CD4-positive, CD25-positive, alpha-beta regulatory T cell (primary cell): ENCODE measurements at regions not wholly inside any gene's neighbourhood (a gene's known extent, or its start where the extent isn't known, plus 50 kb on each side); places are given as distances from the start of the nearest gene placed in this dataset.

Experiments used
- ATAC-seq, 2 donors: fragments of 150-1000 bp; cut with Tn5 transposase; one replicate each; pipeline ENCODE4 v1.10.0; 2021; ENCODE audit warnings: low read depth in 2 of 2, moderate number of reproducible peaks in 2 of 2, moderate library complexity in 1 of 2
- DNase-seq, 3 donors: peaks; one replicate each; pipeline versions ENCODE4 v3.0.0 to v3.0.0-alpha.2; 2012 to 2022; ENCODE audit warnings: mixed read lengths in 1 of 3
- H3K27ac ChIP-seq: one replicate; pipeline ENCODE4 v1.7.0; 2013; ENCODE audit warnings: mild to moderate bottlenecking, low read length; ENCODE audit not compliant: insufficient read depth, poor library complexity, severe bottlenecking
- H3K27me3 ChIP-seq: one replicate; pipeline ENCODE4 v1.7.0; 2013; ENCODE audit warnings: low read length; ENCODE audit not compliant: control insufficient read depth, insufficient read depth
- H3K36me3 ChIP-seq: one replicate; pipeline ENCODE4 v1.7.0; 2013; ENCODE audit warnings: mild to moderate bottlenecking, low read length, moderate library complexity; ENCODE audit not compliant: control insufficient read depth, insufficient read depth
- H3K4me1 ChIP-seq: 2 replicates; pipeline ENCODE4 v1.7.0; 2013; ENCODE audit warnings: mild to moderate bottlenecking, low read length; ENCODE audit not compliant: insufficient read depth, control insufficient read depth, poor library complexity, severe bottlenecking
- H3K4me3 ChIP-seq: one replicate; pipeline ENCODE4 v1.7.0; 2013; ENCODE audit warnings: low read depth, mild to moderate bottlenecking, low read length, moderate library complexity
- H3K9me3 ChIP-seq, 2 experiments: 1 replicate in 1 of 2; 2 replicates in 1 of 2; pipeline ENCODE4 v1.7.0; 2013; ENCODE audit warnings: low read length in 2 of 2, mild to moderate bottlenecking in 1 of 2, moderate library complexity in 1 of 2; ENCODE audit not compliant: control insufficient read depth in 2 of 2
- H3K27ac Mint-ChIP-seq, 3 donors: one replicate each; pipeline ENCODE4 v1.8.0; 2020 to 2022; ENCODE audit warnings: mild to moderate bottlenecking in 3 of 3, mixed read lengths in 3 of 3, moderate library complexity in 2 of 3
- H3K27me3 Mint-ChIP-seq: one replicate; pipeline ENCODE4 v1.8.0; 2022; ENCODE audit warnings: mild to moderate bottlenecking, mixed read lengths
- H3K36me3 Mint-ChIP-seq: one replicate; pipeline ENCODE4 v1.8.0; 2020; ENCODE audit warnings: mixed read lengths
- H3K4me1 Mint-ChIP-seq, 4 donors: one replicate each; pipeline ENCODE4 v1.8.0; 2020 to 2022; ENCODE audit warnings: mixed read lengths in 4 of 4, mild to moderate bottlenecking in 1 of 4
- H3K4me3 Mint-ChIP-seq, 4 donors: one replicate each; pipeline ENCODE4 v1.8.0; 2020 to 2022; ENCODE audit warnings: mild to moderate bottlenecking in 4 of 4, mixed read lengths in 4 of 4, moderate library complexity in 3 of 4
- H3K9me3 Mint-ChIP-seq, 7 donors: one replicate each; pipeline ENCODE4 v1.8.0; 2020 to 2022; ENCODE audit warnings: mixed read lengths in 7 of 7, mild to moderate bottlenecking in 3 of 7, moderate library complexity in 2 of 7

- Mint-ChIP-seq H3K4me3 (no peak overlapping the region), H3K9me3 (peaks cover 0 to 22% (median 6%) of the 10 kb centered on the region in 7 donors), H3K4me1 (no peaks in the 10 kb centered on the region), H3K27ac (no peak overlapping the region), H3K27me3 (no peaks in the 10 kb centered on the region), H3K36me3 (no peaks in the 10 kb centered on the region)
- no peak for ATAC-seq
- H3K36me3 ChIP-seq: no peaks in the 10 kb centered on the region
- DNase-seq: no peak
- H3K9me3 ChIP-seq: no peaks in the 10 kb centered on the region
- H3K27ac ChIP-seq: no peak overlapping the region
- no peaks in the 10 kb centered on the region for H3K27me3 ChIP-seq
- no peak overlapping the region for H3K4me3 ChIP-seq
- no peaks in the 10 kb centered on the region for H3K4me1 ChIP-seq
These were observed 1028.3 kb upstream of the EYS start for GRCh38 chr6:66735106-66735890.

GRCh38 chr6:66731310-66731709 lies 1024.3 kb upstream of the EYS start:
- no peaks in the 10 kb centered on the region for H3K36me3 ChIP-seq
- H3K4me3 Mint-ChIP-seq: no peak overlapping the region
- H3K27me3 Mint-ChIP-seq: no peaks in the 10 kb centered on the region
- no peak overlapping the region for H3K4me3 ChIP-seq
- no peaks in the 10 kb centered on the region for H3K4me1 Mint-ChIP-seq
- no peaks in the 10 kb centered on the region for H3K36me3 Mint-ChIP-seq
- no peak overlapping the region for H3K27ac ChIP-seq
- peaks cover 0 to 4% of the 10 kb centered on the region in 2 experiments for H3K9me3 ChIP-seq
- ATAC-seq (no peak), DNase-seq (no peak)
- H3K27ac Mint-ChIP-seq: no peak overlapping the region
- H3K9me3 Mint-ChIP-seq: peaks cover 0 to 31% (median 11%) of the 10 kb centered on the region in 7 donors
- H3K27me3 ChIP-seq: no peaks in the 10 kb centered on the region
- no peaks in the 10 kb centered on the region for H3K4me1 ChIP-seq

GRCh38 chr6:66725670-66726069 lies 1018.6 kb upstream of the EYS start:
- peaks cover 2 to 4% of the 10 kb centered on the region in 2 experiments for H3K9me3 ChIP-seq
- H3K4me1 ChIP-seq: no peaks in the 10 kb centered on the region
- Mint-ChIP-seq H3K27me3 (no peaks in the 10 kb centered on the region), H3K36me3 (no peaks in the 10 kb centered on the region), H3K27ac (no peak overlapping the region), H3K4me1 (no peaks in the 10 kb centered on the region), H3K4me3 (no peak overlapping the region), H3K9me3 (peaks cover 0 to 35% (median 5%) of the 10 kb centered on the region in 7 donors)
- no peaks in the 10 kb centered on the region for H3K27me3 ChIP-seq
- no peaks in the 10 kb centered on the region for H3K36me3 ChIP-seq
- ATAC-seq: no peak
- no peak overlapping the region for H3K4me3 ChIP-seq
- no peak for DNase-seq
- H3K27ac ChIP-seq: no peak overlapping the region

GRCh38 chr6:66717801-66718200 lies 1010.8 kb upstream of the EYS start:
- Histone ChIP-seq H3K4me3 (no peak overlapping the region), H3K4me1 (no peaks in the 10 kb centered on the region), H3K27ac (no peak overlapping the region), H3K27me3 (no peaks in the 10 kb centered on the region), H3K36me3 (no peaks in the 10 kb centered on the region), H3K9me3 (no peaks in the 10 kb centered on the region)
- peaks cover 0 to 16% (median 7%) of the 10 kb centered on the region in 7 donors for H3K9me3 Mint-ChIP-seq
- no peaks in the 10 kb centered on the region for H3K36me3 Mint-ChIP-seq
- ATAC-seq (no peak), DNase-seq (no peak)
- H3K27ac Mint-ChIP-seq: no peak overlapping the region
- H3K4me1 Mint-ChIP-seq: no peaks in the 10 kb centered on the region
- H3K27me3 Mint-ChIP-seq: no peaks in the 10 kb centered on the region
- no peak overlapping the region for H3K4me3 Mint-ChIP-seq

- Histone ChIP-seq H3K27me3 (no peaks in the 10 kb centered on the region), H3K27ac (no peak overlapping the region), H3K9me3 (peaks cover 2 to 6% of the 10 kb centered on the region in 2 experiments), H3K4me3 (no peak overlapping the region), H3K36me3 (no peaks in the 10 kb centered on the region), H3K4me1 (no peaks in the 10 kb centered on the region)
- no peaks in the 10 kb centered on the region for H3K36me3 Mint-ChIP-seq
- DNase-seq (no peak), ATAC-seq (no peak)
- no peaks in the 10 kb centered on the region for H3K4me1 Mint-ChIP-seq
- H3K4me3 Mint-ChIP-seq: no peak overlapping the region
- H3K9me3 Mint-ChIP-seq: peaks cover 1 to 14% (median 6%) of the 10 kb centered on the region in 7 donors
- H3K27ac Mint-ChIP-seq: no peak overlapping the region
- H3K27me3 Mint-ChIP-seq: no peaks in the 10 kb centered on the region
These were observed 992.4 kb upstream of the EYS start for GRCh38 chr6:66699385-66699784.

GRCh38 chr6:66689608-66690007 lies 982.6 kb upstream of the EYS start:
- H3K27ac ChIP-seq: no peak overlapping the region
- no peak overlapping the region for H3K4me3 ChIP-seq
- no peaks in the 10 kb centered on the region for H3K9me3 ChIP-seq
- ATAC-seq (no peak), DNase-seq (no peak)
- no peaks in the 10 kb centered on the region for H3K36me3 Mint-ChIP-seq
- no peak overlapping the region for H3K4me3 Mint-ChIP-seq
- no peaks in the 10 kb centered on the region for H3K4me1 Mint-ChIP-seq
- no peaks in the 10 kb centered on the region for H3K27me3 ChIP-seq
- H3K27me3 Mint-ChIP-seq: no peaks in the 10 kb centered on the region
- H3K36me3 ChIP-seq: no peaks in the 10 kb centered on the region
- H3K27ac Mint-ChIP-seq: peak overlapping the region in 1 of 3 donors; percentile 53
- peaks cover 0 to 18% (median 8%) of the 10 kb centered on the region in 7 donors for H3K9me3 Mint-ChIP-seq
- H3K4me1 ChIP-seq: no peaks in the 10 kb centered on the region

GRCh38 chr6:66687611-66688140 lies 980.6 kb upstream of the EYS start:
- H3K4me3 ChIP-seq: no peak overlapping the region
- DNase-seq (no peak), ATAC-seq (no peak)
- H3K27me3 ChIP-seq: no peaks in the 10 kb centered on the region
- no peak overlapping the region for H3K27ac ChIP-seq
- Mint-ChIP-seq H3K4me3 (no peak overlapping the region), H3K27me3 (no peaks in the 10 kb centered on the region), H3K36me3 (no peaks in the 10 kb centered on the region), H3K9me3 (peaks cover 0 to 12% (median 6%) of the 10 kb centered on the region in 7 donors), H3K27ac (no peak overlapping the region), H3K4me1 (no peaks in the 10 kb centered on the region)
- no peaks in the 10 kb centered on the region for H3K4me1 ChIP-seq
- no peaks in the 10 kb centered on the region for H3K9me3 ChIP-seq
- no peaks in the 10 kb centered on the region for H3K36me3 ChIP-seq

GRCh38 chr6:66675906-66676305 lies 968.9 kb upstream of the EYS start:
- Histone ChIP-seq H3K27me3 (no peaks in the 10 kb centered on the region), H3K4me3 (no peak overlapping the region), H3K27ac (no peak overlapping the region), H3K36me3 (no peaks in the 10 kb centered on the region), H3K9me3 (peaks cover 0 to 2% of the 10 kb centered on the region in 2 experiments), H3K4me1 (no peaks in the 10 kb centered on the region)
- H3K9me3 Mint-ChIP-seq: peaks cover 0 to 14% (median 5%) of the 10 kb centered on the region in 7 donors
- H3K27ac Mint-ChIP-seq: no peak overlapping the region
- no peaks in the 10 kb centered on the region for H3K4me1 Mint-ChIP-seq
- no peaks in the 10 kb centered on the region for H3K27me3 Mint-ChIP-seq
- no peaks in the 10 kb centered on the region for H3K36me3 Mint-ChIP-seq
- ATAC-seq (no peak), DNase-seq (no peak)
- no peak overlapping the region for H3K4me3 Mint-ChIP-seq
